ENCODE measurements at regions not wholly inside any gene's neighbourhood (a gene's known extent, or its start where the extent isn't known, plus 50 kb on each side); places are given as distances from the start of the nearest gene placed in this dataset.
A peak's percentile ranks its signal among the peaks of the same experiment; 100 is the strongest.

DNA sequence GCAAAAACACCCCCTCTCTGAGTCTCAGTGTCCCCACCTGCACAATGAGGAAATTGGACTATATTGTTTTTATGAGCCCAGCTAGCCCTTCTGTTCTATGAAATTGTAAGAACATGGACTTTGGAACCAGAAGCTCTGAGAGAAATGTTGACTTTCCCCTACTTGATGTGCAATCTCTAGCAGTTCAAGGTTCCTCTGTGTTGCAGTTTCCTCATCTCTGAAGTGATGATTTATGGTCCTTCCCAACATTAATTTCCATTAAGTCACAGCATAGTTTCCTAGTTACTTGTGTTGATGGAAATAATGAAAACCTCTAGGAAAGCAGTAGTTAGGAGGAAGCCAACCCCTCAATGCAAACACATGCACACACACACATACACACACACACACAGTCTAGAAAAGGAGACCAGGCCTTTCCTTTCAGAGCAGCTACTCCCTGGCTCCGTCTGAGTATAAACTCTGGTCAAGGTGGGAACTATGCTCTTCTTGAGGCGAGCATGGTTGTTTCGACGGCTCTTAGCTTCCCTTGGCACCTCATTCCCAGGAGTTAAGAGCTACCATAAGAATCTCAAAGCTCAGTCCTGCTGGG, 518.4 kb downstream of the SOX6 start:
- no peaks in the 10 kb centered on the region for H3K9me3 ChIP-seq
- no peak for DNase-seq (ENCODE audit: low spot score in 2 of 2)
- no peak overlapping the region for H3K4me3 ChIP-seq
- TF ChIP-seq POLR2A (IDR thresholded peaks at IDR 0.05) (no peak), POLR2AphosphoS5 (IDR thresholded peaks at IDR 0.05) (no peak)
- TF ChIP-seq, protein P1, sequence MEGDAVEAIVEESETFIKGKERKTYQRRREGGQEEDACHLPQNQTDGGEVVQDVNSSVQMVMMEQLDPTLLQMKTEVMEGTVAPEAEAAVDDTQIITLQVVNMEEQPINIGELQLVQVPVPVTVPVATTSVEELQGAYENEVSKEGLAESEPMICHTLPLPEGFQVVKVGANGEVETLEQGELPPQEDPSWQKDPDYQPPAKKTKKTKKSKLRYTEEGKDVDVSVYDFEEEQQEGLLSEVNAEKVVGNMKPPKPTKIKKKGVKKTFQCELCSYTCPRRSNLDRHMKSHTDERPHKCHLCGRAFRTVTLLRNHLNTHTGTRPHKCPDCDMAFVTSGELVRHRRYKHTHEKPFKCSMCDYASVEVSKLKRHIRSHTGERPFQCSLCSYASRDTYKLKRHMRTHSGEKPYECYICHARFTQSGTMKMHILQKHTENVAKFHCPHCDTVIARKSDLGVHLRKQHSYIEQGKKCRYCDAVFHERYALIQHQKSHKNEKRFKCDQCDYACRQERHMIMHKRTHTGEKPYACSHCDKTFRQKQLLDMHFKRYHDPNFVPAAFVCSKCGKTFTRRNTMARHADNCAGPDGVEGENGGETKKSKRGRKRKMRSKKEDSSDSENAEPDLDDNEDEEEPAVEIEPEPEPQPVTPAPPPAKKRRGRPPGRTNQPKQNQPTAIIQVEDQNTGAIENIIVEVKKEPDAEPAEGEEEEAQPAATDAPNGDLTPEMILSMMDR (IDR thresholded peaks at IDR 0.05) = no peak
- no peak overlapping the region for H3K27ac ChIP-seq
- H3K4me1 ChIP-seq = no peaks in the 10 kb centered on the region
- intact Hi-C loops (cut with DNase I; ENCODE audit: low total_unique reads) = no loop called here
- no peaks in the 10 kb centered on the region for H3K36me3 ChIP-seq
- no peaks in the 10 kb centered on the region for H3K27me3 ChIP-seq

DNA sequence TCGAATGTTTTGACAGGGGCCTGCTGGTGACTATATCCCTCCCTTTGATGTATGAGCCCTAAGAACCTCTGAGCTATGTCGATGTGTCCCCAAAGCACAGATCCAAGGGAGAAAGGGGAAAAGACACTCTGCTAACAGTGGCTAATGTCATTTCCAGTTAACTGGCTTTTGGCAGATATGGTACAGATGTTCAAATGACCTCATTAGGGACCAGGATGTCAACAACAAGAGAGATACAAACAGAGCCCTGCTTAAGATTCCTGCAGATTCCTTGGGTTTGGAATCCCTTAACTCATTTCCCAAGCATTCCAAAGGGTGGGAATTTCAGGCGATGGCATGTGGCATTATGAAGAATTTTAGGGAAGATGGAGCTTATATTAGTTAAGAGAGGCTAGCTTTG, 517.3 kb downstream of the SOX6 start:
- intact Hi-C loops (cut with DNase I; ENCODE audit: low total_unique reads) = no loop called here
- no peaks in the 10 kb centered on the region for H3K4me1 ChIP-seq
- TF ChIP-seq POLR2A (IDR thresholded peaks at IDR 0.05) (no peak), POLR2AphosphoS5 (IDR thresholded peaks at IDR 0.05) (no peak)
- TF ChIP-seq, protein P1 (IDR thresholded peaks at IDR 0.05) = no peak
- no peak for DNase-seq (ENCODE audit: low spot score in 2 of 2)
- H3K4me3 ChIP-seq = no peak overlapping the region
- no peaks in the 10 kb centered on the region for H3K36me3 ChIP-seq
- H3K9me3 ChIP-seq = no peaks in the 10 kb centered on the region
- H3K27ac ChIP-seq = no peak overlapping the region
- no peaks in the 10 kb centered on the region for H3K27me3 ChIP-seq

DNA sequence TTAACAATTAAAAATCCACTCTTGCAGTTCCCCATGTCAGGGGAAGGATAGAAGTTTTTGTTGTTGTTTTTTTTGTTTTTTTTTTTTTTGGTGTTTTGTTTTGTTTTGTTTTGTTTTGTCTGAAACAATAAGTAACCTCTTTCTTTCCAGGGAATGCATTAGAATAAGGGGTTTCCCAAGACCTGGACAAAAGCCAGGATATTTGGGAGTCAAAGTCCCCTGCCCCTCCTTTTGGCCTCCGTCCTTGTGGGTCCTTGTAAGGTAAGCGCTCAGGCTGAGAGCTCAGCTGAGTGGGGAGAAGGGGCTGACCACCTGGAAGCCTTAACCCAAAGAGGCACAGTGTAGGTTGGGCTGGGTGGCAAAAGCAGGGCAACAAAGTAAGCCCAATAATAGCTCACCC, 515.4 kb downstream of the SOX6 start:
- no peak for TF ChIP-seq POLR2A (IDR thresholded peaks at IDR 0.05)
- TF ChIP-seq, protein P1 (IDR thresholded peaks at IDR 0.05) = no peak
- TF ChIP-seq POLR2AphosphoS5 (IDR thresholded peaks at IDR 0.05) = no peak
- Histone ChIP-seq H3K4me1 (no peaks in the 10 kb centered on the region), H3K27ac (no peak overlapping the region), H3K36me3 (no peaks in the 10 kb centered on the region), H3K9me3 (no peaks in the 10 kb centered on the region), H3K27me3 (no peaks in the 10 kb centered on the region), H3K4me3 (no peak overlapping the region)
- DNase-seq (ENCODE audit: low spot score in 2 of 2) = no peak
- intact Hi-C loops (cut with DNase I; ENCODE audit: low total_unique reads) = no loop called here

DNA sequence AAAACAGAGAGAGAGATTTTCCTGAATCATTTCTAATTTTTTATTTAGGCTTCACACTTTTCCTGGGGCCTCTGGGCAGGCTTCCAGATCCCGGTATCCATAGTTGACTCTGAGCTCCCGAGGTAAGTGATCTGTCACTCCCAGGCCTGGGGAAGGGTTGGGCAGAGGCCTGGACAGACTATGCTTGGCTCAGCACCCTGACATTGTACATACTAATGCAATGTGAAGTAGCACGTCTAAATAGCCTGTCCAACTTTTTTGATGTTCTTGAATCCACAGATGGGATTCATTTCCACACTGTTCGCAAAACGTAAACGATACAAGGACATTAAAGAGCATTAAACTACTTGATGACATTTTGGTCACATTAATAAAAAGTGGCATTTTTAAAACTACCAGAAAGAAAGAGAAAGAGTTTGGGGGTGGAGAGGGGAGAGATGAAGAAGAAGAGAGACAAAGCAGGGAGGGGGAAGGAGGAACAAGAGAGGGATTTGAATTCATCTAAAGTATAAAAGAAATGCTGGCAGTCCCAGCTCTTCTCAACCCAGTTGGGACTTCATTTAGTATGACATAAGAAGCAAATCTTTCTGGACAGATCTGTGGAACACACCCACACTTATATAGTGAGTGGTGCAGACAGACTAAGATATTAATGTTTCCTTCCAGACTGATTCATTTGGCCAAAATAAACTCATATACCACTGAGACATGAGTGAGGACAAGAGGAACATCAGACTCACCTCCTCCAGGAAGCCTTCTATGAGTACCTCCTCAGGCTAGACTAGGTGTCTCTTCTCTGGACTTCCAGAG, 514.2 kb downstream of the SOX6 start:
- TF ChIP-seq POLR2A (IDR thresholded peaks at IDR 0.05) = no peak
- TF ChIP-seq POLR2AphosphoS5 (IDR thresholded peaks at IDR 0.05) = no peak
- TF ChIP-seq, protein P1 (IDR thresholded peaks at IDR 0.05) = no peak
- H3K4me1 ChIP-seq = no peaks in the 10 kb centered on the region
- H3K4me3 ChIP-seq = no peak overlapping the region
- H3K27me3 ChIP-seq = no peaks in the 10 kb centered on the region
- no peak overlapping the region for H3K27ac ChIP-seq
- H3K36me3 ChIP-seq = no peaks in the 10 kb centered on the region
- intact Hi-C loops (cut with DNase I; ENCODE audit: low total_unique reads) = no loop called here
- no peaks in the 10 kb centered on the region for H3K9me3 ChIP-seq
- no peak for DNase-seq (ENCODE audit: low spot score in 2 of 2)

DNA sequence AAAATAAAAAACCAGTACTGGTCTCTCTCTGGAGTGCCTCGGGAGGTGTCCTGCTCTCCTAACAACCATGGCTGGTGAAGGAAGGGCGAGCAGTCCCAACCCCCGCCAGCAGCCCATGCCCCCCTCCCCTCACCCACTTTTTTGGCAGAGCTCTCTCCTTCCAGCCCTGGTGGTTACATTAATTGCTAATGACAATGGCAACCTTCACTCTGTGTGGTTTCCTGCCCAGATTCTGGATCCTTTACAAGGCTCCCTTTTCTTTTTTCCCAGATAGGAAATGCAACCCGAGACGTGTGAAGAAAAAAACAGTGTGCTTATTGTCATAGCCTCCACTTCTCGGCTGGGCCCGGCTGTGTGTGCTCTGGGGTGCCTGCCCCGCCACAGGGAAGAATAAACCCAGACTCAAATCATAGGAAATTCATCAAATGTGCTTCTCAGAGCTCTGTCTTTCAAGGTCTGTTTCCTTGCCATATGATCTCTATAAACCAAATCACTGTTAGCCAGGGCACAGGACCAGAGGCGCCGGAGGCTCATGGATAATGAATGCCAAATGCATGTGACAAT, 513.0 kb downstream of the SOX6 start:
- DNase-seq (ENCODE audit: low spot score in 2 of 2) = peak in 1 of 2 donors; percentile 42
- Histone ChIP-seq H3K4me1 (no peaks in the 10 kb centered on the region), H3K9me3 (no peaks in the 10 kb centered on the region), H3K27ac (peak overlapping the region; percentile 28 to 36), H3K36me3 (no peaks in the 10 kb centered on the region), H3K27me3 (no peaks in the 10 kb centered on the region), H3K4me3 (no peak overlapping the region)
- TF ChIP-seq, protein P1 (IDR thresholded peaks at IDR 0.05) = no peak
- intact Hi-C loops (cut with DNase I; ENCODE audit: low total_unique reads) = no loop called here

Measured in breast epithelium (tissue), 4 donors.